Suprapubic skin (tissue), 2 donors: ENCODE measurements at regions not wholly inside any gene's neighbourhood (a gene's known extent, or its start where the extent isn't known, plus 50 kb on each side); places are given as distances from the start of the nearest gene placed in this dataset.

Source experiments
- EP300 ChIP-seq: sonication (generic); formaldehyde crosslinking; IDR thresholded peaks from one replicate; pipeline ENCODE4 v1.6.1; 2017; ENCODE audit warnings: antibody characterized with exemption
- POLR2A ChIP-seq, 2 donors: fragments of 450-650 bp; IDR thresholded peaks; one replicate each; pipeline ENCODE4 v1.6.1; 2017; ENCODE audit warnings: antibody characterized with exemption in 2 of 2, mild to moderate bottlenecking in 2 of 2, moderate library complexity in 2 of 2

DNA sequence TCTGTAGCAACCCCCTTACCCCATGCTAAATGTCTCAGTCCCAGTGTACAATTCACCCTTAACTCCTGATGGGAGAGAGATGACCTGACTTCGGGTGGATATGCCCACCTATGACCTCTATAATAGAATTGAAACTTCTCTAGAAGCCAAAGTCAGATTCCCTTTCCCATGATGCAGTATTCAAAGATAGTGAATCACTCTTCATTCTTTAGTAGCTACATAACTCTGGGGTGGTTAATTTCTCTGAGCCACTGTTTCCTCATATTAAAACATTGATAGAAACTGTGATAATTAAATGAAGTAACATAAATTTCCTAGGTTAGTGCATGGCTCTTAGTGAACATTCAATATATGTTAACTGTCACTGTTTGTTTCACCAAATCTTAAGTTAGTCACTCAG is 500.4 kb downstream of the COL12A1 start:
- TF ChIP-seq EP300, result no peak
- no peak for TF ChIP-seq POLR2A (IDR thresholded peaks at IDR 0.05)
